ENCODE measurements at regions not wholly inside any gene's neighbourhood (a gene's known extent, or its start where the extent isn't known, plus 50 kb on each side); places are given as distances from the start of the nearest gene placed in this dataset.

GRCh38 chr4:22941688-22942375 is 249.1 kb downstream of the GBA3 start:
- H3K4me3 ChIP-seq (ENCODE audit: low read depth, low read length) = no peak overlapping the region
- TF ChIP-seq CTCF (IDR thresholded peaks at IDR 0.05; ENCODE audit: insufficient read depth, low read length) = no peak
- DNase-seq (ENCODE audit: low read depth) = no peak

- no peak overlapping the region for H3K4me3 ChIP-seq (ENCODE audit: low read depth, low read length)
- no peak for TF ChIP-seq CTCF (IDR thresholded peaks at IDR 0.05; ENCODE audit: insufficient read depth, low read length)
- no peak for DNase-seq (ENCODE audit: low read depth)
Measured at GRCh38 chr4:22932326-22932725, 239.6 kb downstream of the GBA3 start.

GRCh38 chr4:22922426-22922825 is 229.7 kb downstream of the GBA3 start:
- TF ChIP-seq CTCF (IDR thresholded peaks at IDR 0.05; ENCODE audit: insufficient read depth, low read length) = no peak
- DNase-seq (ENCODE audit: low read depth) = no peak
- no peak overlapping the region for H3K4me3 ChIP-seq (ENCODE audit: low read depth, low read length)

- no peak for DNase-seq (ENCODE audit: low read depth)
- no peak for TF ChIP-seq CTCF (IDR thresholded peaks at IDR 0.05; ENCODE audit: insufficient read depth, low read length)
Measured at GRCh38 chr4:22921936-22922335, 229.2 kb downstream of the GBA3 start.

GRCh38 chr4:22911285-22911684 is 218.5 kb downstream of the GBA3 start:
- no peak for TF ChIP-seq CTCF (IDR thresholded peaks at IDR 0.05; ENCODE audit: insufficient read depth, low read length)

More at GRCh38 chr4:22921936-22922335, 229.2 kb downstream of the GBA3 start:
- no peak overlapping the region for H3K4me3 ChIP-seq (ENCODE audit: low read depth, low read length)

DNA sequence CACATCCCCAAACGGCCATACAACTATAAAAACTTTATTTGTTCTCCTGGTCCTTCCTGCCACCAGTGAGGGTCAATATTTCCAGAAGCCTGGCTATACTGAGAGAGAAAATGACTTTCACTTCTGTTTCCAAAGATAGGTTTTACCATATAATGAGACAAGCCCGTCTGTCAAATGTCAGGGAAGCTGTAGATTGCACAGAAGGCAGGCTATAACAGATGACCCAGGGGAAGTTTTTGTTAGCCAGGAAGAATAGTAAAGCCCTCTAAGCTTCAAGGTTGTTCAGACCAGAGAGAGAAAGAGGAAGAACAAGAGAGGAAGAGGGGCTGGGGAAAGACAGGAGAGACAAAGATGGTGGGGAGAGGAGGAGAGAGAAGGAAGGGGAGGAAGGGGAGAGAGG is 217.5 kb downstream of the GBA3 start:
- no peak for TF ChIP-seq CTCF (IDR thresholded peaks at IDR 0.05; ENCODE audit: insufficient read depth, low read length)
- DNase-seq (ENCODE audit: low read depth) = no peak
- H3K4me3 ChIP-seq (ENCODE audit: low read depth, low read length) = no peak overlapping the region

More at GRCh38 chr4:22911285-22911684, 218.5 kb downstream of the GBA3 start:
- DNase-seq (ENCODE audit: low read depth) = no peak
- H3K4me3 ChIP-seq (ENCODE audit: low read depth, low read length) = no peak overlapping the region

DNA sequence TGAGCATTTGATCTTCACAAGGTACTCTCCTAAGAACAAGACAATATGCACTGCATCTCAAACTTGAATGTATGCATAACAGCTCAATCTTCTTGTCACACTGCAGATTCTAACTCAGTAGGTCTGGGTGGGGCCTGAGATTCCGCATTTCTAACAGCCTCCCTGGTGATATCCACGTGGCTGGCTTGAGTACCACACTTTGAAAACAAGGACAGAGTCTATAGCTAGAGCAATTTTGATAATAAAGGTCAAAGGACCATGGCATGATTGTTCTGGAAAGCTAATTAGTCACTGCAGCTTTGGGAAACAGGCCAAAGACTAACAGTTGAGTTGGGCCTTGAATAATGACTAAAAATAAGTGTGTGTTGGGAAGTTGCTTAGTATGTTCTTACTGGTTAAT is 213.3 kb downstream of the GBA3 start:
- no peak overlapping the region for H3K4me3 ChIP-seq (ENCODE audit: low read depth, low read length)
- DNase-seq (ENCODE audit: low read depth) = no peak
- no peak for TF ChIP-seq CTCF (IDR thresholded peaks at IDR 0.05; ENCODE audit: insufficient read depth, low read length)
